ENCODE measurements at regions not wholly inside any gene's neighbourhood (a gene's known extent, or its start where the extent isn't known, plus 50 kb on each side); places are given as distances from the start of the nearest gene placed in this dataset.

GRCh38 chr2:139228276-139228675 lies 448.1 kb upstream of the NXPH2 start:
- DNase-seq (ENCODE audit: low spot score in 2 of 2) (no peak), FAIRE-seq (no peak)

GRCh38 chr2:139225961-139226360 lies 445.8 kb upstream of the NXPH2 start:
- FAIRE-seq (no peak), DNase-seq (ENCODE audit: low spot score in 2 of 2) (no peak)

GRCh38 chr2:139218181-139218580 lies 438.0 kb upstream of the NXPH2 start:
- DNase-seq (ENCODE audit: low spot score in 2 of 2), result no peak
- no peak for FAIRE-seq

- no peak for DNase-seq (ENCODE audit: low spot score in 2 of 2)
- no peak for FAIRE-seq
These were observed 437.5 kb upstream of the NXPH2 start for GRCh38 chr2:139217641-139218040.

GRCh38 chr2:139216435-139216834 lies 436.2 kb upstream of the NXPH2 start:
- no peak for DNase-seq (ENCODE audit: low spot score in 2 of 2)
- FAIRE-seq, result no peak

- FAIRE-seq, result no peak
- DNase-seq (ENCODE audit: low spot score in 2 of 2), result no peak
These were observed 434.6 kb upstream of the NXPH2 start for GRCh38 chr2:139214801-139215200.

GRCh38 chr2:139209586-139209985 lies 429.4 kb upstream of the NXPH2 start:
- no peak for DNase-seq (ENCODE audit: low spot score in 2 of 2)
- FAIRE-seq, result no peak

- FAIRE-seq (no peak), DNase-seq (ENCODE audit: low spot score in 2 of 2) (no peak)
These were observed 421.3 kb upstream of the NXPH2 start for GRCh38 chr2:139201516-139201915.

- DNase-seq (ENCODE audit: low spot score in 2 of 2) (no peak), FAIRE-seq (no peak)
These were observed 416.6 kb upstream of the NXPH2 start for GRCh38 chr2:139196754-139197153.

GRCh38 chr2:139194546-139194945 lies 414.4 kb upstream of the NXPH2 start:
- FAIRE-seq, result no peak
- no peak for DNase-seq (ENCODE audit: low spot score in 2 of 2)

GRCh38 chr2:139177041-139177440 lies 396.9 kb upstream of the NXPH2 start:
- DNase-seq (ENCODE audit: low spot score in 2 of 2), result no peak
- no peak for FAIRE-seq

GRCh38 chr2:139175510-139175909 lies 395.3 kb upstream of the NXPH2 start:
- DNase-seq (ENCODE audit: low spot score in 2 of 2) (no peak), FAIRE-seq (no peak)

GRCh38 chr2:139170406-139170805 lies 390.2 kb upstream of the NXPH2 start:
- DNase-seq (ENCODE audit: low spot score in 2 of 2) (no peak), FAIRE-seq (no peak)

GRCh38 chr2:139165601-139166000 lies 385.4 kb upstream of the NXPH2 start:
- no peak for DNase-seq (ENCODE audit: low spot score in 2 of 2)
- no peak for FAIRE-seq

GRCh38 chr2:139165041-139165440 lies 384.9 kb upstream of the NXPH2 start:
- no peak for FAIRE-seq
- no peak for DNase-seq (ENCODE audit: low spot score in 2 of 2)

- no peak for FAIRE-seq
- no peak for DNase-seq (ENCODE audit: low spot score in 2 of 2)
These were observed 382.8 kb upstream of the NXPH2 start for GRCh38 chr2:139162957-139163356.

- DNase-seq (ENCODE audit: low spot score in 2 of 2) (no peak), FAIRE-seq (no peak)
These were observed 382.3 kb upstream of the NXPH2 start for GRCh38 chr2:139162456-139162855.

GRCh38 chr2:139160836-139161235 lies 380.6 kb upstream of the NXPH2 start:
- no peak for FAIRE-seq
- DNase-seq (ENCODE audit: low spot score in 2 of 2), result no peak

- FAIRE-seq (no peak), DNase-seq (ENCODE audit: low spot score in 2 of 2) (no peak)
These were observed 379.0 kb upstream of the NXPH2 start for GRCh38 chr2:139159177-139159576.

- FAIRE-seq, result no peak
- no peak for DNase-seq (ENCODE audit: low spot score in 2 of 2)
These were observed 376.5 kb upstream of the NXPH2 start for GRCh38 chr2:139156730-139157129.

- DNase-seq (ENCODE audit: low spot score in 2 of 2), result no peak
- no peak for FAIRE-seq
These were observed 375.8 kb upstream of the NXPH2 start for GRCh38 chr2:139155991-139156390.

- DNase-seq (ENCODE audit: low spot score in 2 of 2) (no peak), FAIRE-seq (no peak)
These were observed 362.2 kb upstream of the NXPH2 start for GRCh38 chr2:139142252-139142880.

GRCh38 chr2:139124271-139124670 lies 344.1 kb upstream of the NXPH2 start:
- FAIRE-seq (no peak), DNase-seq (ENCODE audit: low spot score in 2 of 2) (no peak)

Data from frontal cortex (tissue), 3 donors.